GM19455 (cell line): ENCODE measurements at regions not wholly inside any gene's neighbourhood (a gene's known extent, or its start where the extent isn't known, plus 50 kb on each side); places are given as distances from the start of the nearest gene placed in this dataset.
A peak's percentile ranks its signal among the peaks of the same experiment; 100 is the strongest.

ENCODE experiments used
- ATAC-seq: cut with Tn5 transposase; IDR thresholded peaks from one replicate; pipeline ENCODE4 v1.9.1; 2021; ENCODE audit not compliant: unreplicated experiment

- no peak for ATAC-seq
These were observed 83.3 kb downstream of the EDEM1 start for GRCh38 chr3:5270666-5271371.

GRCh38 chr3:5271372-5271683 lies 83.8 kb downstream of the EDEM1 start:
- ATAC-seq: no peak

GRCh38 chr3:5272387-5272786 lies 84.9 kb downstream of the EDEM1 start:
- no peak for ATAC-seq

- ATAC-seq: no peak
These were observed 86.6 kb downstream of the EDEM1 start for GRCh38 chr3:5274091-5274490.

- no peak for ATAC-seq
These were observed 88.0 kb downstream of the EDEM1 start for GRCh38 chr3:5275529-5275928.

- no peak for ATAC-seq
These were observed 89.4 kb downstream of the EDEM1 start for GRCh38 chr3:5276934-5277333.

GRCh38 chr3:5277612-5278236 lies 90.2 kb downstream of the EDEM1 start:
- ATAC-seq: no peak

- no peak for ATAC-seq
These were observed 91.2 kb downstream of the EDEM1 start for GRCh38 chr3:5278666-5279065.

GRCh38 chr3:5282703-5283102 lies 95.2 kb downstream of the EDEM1 start:
- ATAC-seq: no peak

GRCh38 chr3:5285439-5285838 lies 97.9 kb downstream of the EDEM1 start:
- no peak for ATAC-seq

GRCh38 chr3:5290915-5291314 lies 103.4 kb downstream of the EDEM1 start:
- no peak for ATAC-seq

- ATAC-seq: no peak
These were observed 105.0 kb downstream of the EDEM1 start for GRCh38 chr3:5292512-5292911.

- ATAC-seq: no peak
These were observed 105.7 kb downstream of the EDEM1 start for GRCh38 chr3:5293207-5293606.

GRCh38 chr3:5294356-5294755 lies 106.8 kb downstream of the EDEM1 start:
- no peak for ATAC-seq

GRCh38 chr3:5295191-5295690 lies 107.7 kb downstream of the EDEM1 start:
- no peak for ATAC-seq

- ATAC-seq: no peak
These were observed 108.9 kb downstream of the EDEM1 start for GRCh38 chr3:5296362-5296761.

- ATAC-seq: peak; percentile 14
These were observed 110.4 kb downstream of the EDEM1 start for GRCh38 chr3:5297895-5298294.

GRCh38 chr3:5298453-5298852 lies 110.9 kb downstream of the EDEM1 start:
- peak; percentile 99 for ATAC-seq

- no peak for ATAC-seq
These were observed 111.7 kb downstream of the EDEM1 start for GRCh38 chr3:5299161-5299560.

GRCh38 chr3:5300638-5301037 lies 113.1 kb downstream of the EDEM1 start:
- no peak for ATAC-seq

GRCh38 chr3:5301651-5302297 lies 114.3 kb downstream of the EDEM1 start:
- no peak for ATAC-seq

- ATAC-seq: no peak
These were observed 115.2 kb downstream of the EDEM1 start for GRCh38 chr3:5302661-5303060.
